NCI-H345 (cell line): ENCODE measurements at regions not wholly inside any gene's neighbourhood (a gene's known extent, or its start where the extent isn't known, plus 50 kb on each side); places are given as distances from the start of the nearest gene placed in this dataset.

ENCODE experiments used
- DNase-seq: peaks from one replicate; lab custom pipeline; 2025; lab: John Stamatoyannopoulos, UW

GRCh38 chr15:66931768-66932633 lies 133.4 kb upstream of the SMAD3 start:
- DNase-seq: no peak

- DNase-seq: no peak
These were observed 132.8 kb upstream of the SMAD3 start for GRCh38 chr15:66932634-66933024.

GRCh38 chr15:66933932-66934867 lies 131.2 kb upstream of the SMAD3 start:
- no peak for DNase-seq

- DNase-seq: no peak
These were observed 130.4 kb upstream of the SMAD3 start for GRCh38 chr15:66934868-66935520.

- DNase-seq: no peak
These were observed 129.7 kb upstream of the SMAD3 start for GRCh38 chr15:66935688-66936087.

- DNase-seq: no peak
These were observed 129.1 kb upstream of the SMAD3 start for GRCh38 chr15:66936109-66936860.

GRCh38 chr15:66936861-66937582 lies 128.4 kb upstream of the SMAD3 start:
- no peak for DNase-seq

GRCh38 chr15:66937588-66937987 lies 127.8 kb upstream of the SMAD3 start:
- DNase-seq: no peak

- DNase-seq: no peak
These were observed 127.1 kb upstream of the SMAD3 start for GRCh38 chr15:66938114-66938830.

GRCh38 chr15:66939016-66939415 lies 126.4 kb upstream of the SMAD3 start:
- no peak for DNase-seq

GRCh38 chr15:66939451-66940023 lies 125.9 kb upstream of the SMAD3 start:
- no peak for DNase-seq

GRCh38 chr15:66940368-66940767 lies 125.0 kb upstream of the SMAD3 start:
- DNase-seq: no peak

- no peak for DNase-seq
These were observed 124.2 kb upstream of the SMAD3 start for GRCh38 chr15:66941108-66941711.

GRCh38 chr15:66941791-66942190 lies 123.6 kb upstream of the SMAD3 start:
- DNase-seq: no peak

- no peak for DNase-seq
These were observed 122.6 kb upstream of the SMAD3 start for GRCh38 chr15:66942649-66943390.

GRCh38 chr15:66943456-66944095 lies 121.8 kb upstream of the SMAD3 start:
- peak; percentile 80 for DNase-seq

GRCh38 chr15:66944121-66944520 lies 121.3 kb upstream of the SMAD3 start:
- no peak for DNase-seq

GRCh38 chr15:66945286-66945685 lies 120.1 kb upstream of the SMAD3 start:
- no peak for DNase-seq
